ENCODE measurements at regions not wholly inside any gene's neighbourhood (a gene's known extent, or its start where the extent isn't known, plus 50 kb on each side); places are given as distances from the start of the nearest gene placed in this dataset.
"Not testable (repeated sequence)": the region's sequence is repeated elsewhere in the genome, so short reads cannot be mapped to it uniquely, and the experiment has no call there.

DNA sequence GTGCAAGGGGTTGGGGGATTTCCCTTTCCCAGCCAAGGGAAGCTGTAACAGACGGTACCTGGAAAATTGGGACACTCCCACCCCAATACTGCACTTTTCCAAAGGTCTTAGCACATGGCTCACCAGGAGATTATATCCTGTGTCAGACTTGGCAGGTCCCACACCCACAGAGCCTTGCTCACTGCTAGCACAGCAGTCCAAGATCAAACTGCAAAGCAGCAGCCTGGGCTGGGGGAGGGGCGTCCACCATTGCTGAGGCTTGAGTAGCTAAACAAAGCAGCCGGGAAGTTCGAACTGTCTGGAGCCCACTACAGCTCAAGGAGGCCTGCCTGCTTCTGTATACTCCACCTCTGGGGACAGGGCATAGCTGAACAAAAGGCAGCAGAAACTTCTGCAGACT lies 604.2 kb upstream of the SEMA3D start:
- WGBS, 2 experiments (ENCODE audit: extremely low coverage in 1 of 2, insufficient coverage in 1 of 2, insufficient read length in 1 of 2, insufficient replicate concordance in 2 of 2, low coverage in 1 of 2, low lambda C conversion rate in 2 of 2, missing lambda C conversion rate in 1 of 2): 91% methylated on average over 4 of the region's 4 CpGs; no CpG with 5 or more reads in 1 of the 2 experiments
- not testable (repeated sequence) for FAIRE-seq; H3K4me3 ChIP-seq (ENCODE audit: extremely low read depth in 1 of 4, insufficient read depth in 2 of 4, low read depth in 3 of 4, low read length in 4 of 4)

More for the DNA sequence above, 604.2 kb upstream of the SEMA3D start:
- H3K23ac ChIP-seq (ENCODE audit: insufficient read length); H3K79me2 ChIP-seq (ENCODE audit: control insufficient read depth in 1 of 2, insufficient read depth in 2 of 2, low read length in 2 of 2); DNase-seq (ENCODE audit: low read depth in 1 of 2, low spot score in 2 of 2); H3K4me1 ChIP-seq (replicated peaks in 1 of 4; ENCODE audit: control insufficient read depth in 3 of 4, insufficient read depth in 4 of 4, low read length in 3 of 4); H2BK20ac ChIP-seq (ENCODE audit: low read length); H3K36me3 ChIP-seq (ENCODE audit: control insufficient read depth in 2 of 4, insufficient read depth in 4 of 4, low read length in 3 of 4); H4K5ac ChIP-seq (ENCODE audit: insufficient read length, low read depth, low read length); H3K56ac ChIP-seq (replicated peaks; ENCODE audit: insufficient read length, low read depth, low read length); H3K27ac ChIP-seq (ENCODE audit: low read depth, low read length); H4K20me1 ChIP-seq (replicated peaks in 1 of 2; ENCODE audit: control insufficient read depth in 1 of 2, insufficient read depth in 2 of 2, low read length in 2 of 2); H2BK5ac ChIP-seq (ENCODE audit: low read depth, low read length); H3K4me2 ChIP-seq (ENCODE audit: insufficient read depth in 1 of 2, low read depth in 2 of 2, low read length in 2 of 2); H2BK120ac ChIP-seq (replicated peaks; ENCODE audit: low read depth, low read length); H3K27me3 ChIP-seq (replicated peaks in 1 of 4; ENCODE audit: control insufficient read depth in 3 of 4, extremely low read depth in 1 of 4, insufficient read depth in 3 of 4, low read length in 3 of 4); H3K4ac ChIP-seq (replicated peaks; ENCODE audit: insufficient read length, low read depth, low read length); H3K23me2 ChIP-seq (ENCODE audit: low read depth, low read length); H2AFZ ChIP-seq (ENCODE audit: low read length); H3K79me1 ChIP-seq (ENCODE audit: low read depth, low read length); H2AK5ac ChIP-seq (ENCODE audit: low read depth, low read length); H3K9ac ChIP-seq (replicated peaks in 1 of 4; ENCODE audit: extremely low read depth in 1 of 4, low read depth in 3 of 4, low read length in 3 of 4); H3K14ac ChIP-seq (ENCODE audit: insufficient read length); H3K18ac ChIP-seq (ENCODE audit: extremely low read depth, low read length); H2BK12ac ChIP-seq (ENCODE audit: low read depth, low read length); H2BK15ac ChIP-seq (ENCODE audit: low read length); POLR2A ChIA-PET (ENCODE audit: partially characterized antibody); H4K91ac ChIP-seq (replicated peaks; ENCODE audit: insufficient read length, low read length); H4K8ac ChIP-seq (ENCODE audit: extremely low read depth, insufficient read depth, low read length): not testable (repeated sequence)
- peaks cover 7 to 17% of the 10 kb centered on the region in 2 experiments; a peak in 3 of 4 replicates for H3K9me3 ChIP-seq (ENCODE audit: insufficient read depth in 2 of 2, low read depth in 1 of 2, low read length in 1 of 2)
- CTCF ChIA-PET (ENCODE audit: partially characterized antibody): interaction anchor here (1.1 kb wide), 1 partner anchor 41 kb away, joined by 3 read pairs; no protein-coding TSS in a partner anchor

Measured in H1 (cell line).